GM18873 (cell line): ENCODE measurements at regions not wholly inside any gene's neighbourhood (a gene's known extent, or its start where the extent isn't known, plus 50 kb on each side); places are given as distances from the start of the nearest gene placed in this dataset.

Experiments used
- ATAC-seq: cut with Tn5 transposase; IDR thresholded peaks from one replicate; pipeline ENCODE4 v1.9.1; 2021; ENCODE audit warnings: mild to moderate bottlenecking, moderate library complexity, moderate number of reproducible peaks; ENCODE audit not compliant: unreplicated experiment, low FRiP score

- no peak for ATAC-seq
These were observed 144.3 kb upstream of the ADARB2 start for GRCh38 chr10:1881636-1882035.

GRCh38 chr10:1874533-1874932 lies 137.2 kb upstream of the ADARB2 start:
- ATAC-seq, result no peak

- ATAC-seq, result no peak
These were observed 136.5 kb upstream of the ADARB2 start for GRCh38 chr10:1873661-1874315.

- no peak for ATAC-seq
These were observed 134.9 kb upstream of the ADARB2 start for GRCh38 chr10:1872151-1872726.

- ATAC-seq, result no peak
These were observed 133.2 kb upstream of the ADARB2 start for GRCh38 chr10:1870491-1870890.

GRCh38 chr10:1869861-1870260 lies 132.5 kb upstream of the ADARB2 start:
- ATAC-seq, result no peak

GRCh38 chr10:1860351-1860750 lies 123.0 kb upstream of the ADARB2 start:
- ATAC-seq, result no peak

GRCh38 chr10:1858547-1858946 lies 121.2 kb upstream of the ADARB2 start:
- ATAC-seq, result no peak

GRCh38 chr10:1858048-1858447 lies 120.7 kb upstream of the ADARB2 start:
- no peak for ATAC-seq

- no peak for ATAC-seq
These were observed 118.6 kb upstream of the ADARB2 start for GRCh38 chr10:1855911-1856310.

GRCh38 chr10:1854271-1854670 lies 116.9 kb upstream of the ADARB2 start:
- ATAC-seq, result no peak

GRCh38 chr10:1853801-1854200 lies 116.5 kb upstream of the ADARB2 start:
- ATAC-seq, result no peak

GRCh38 chr10:1852841-1853240 lies 115.5 kb upstream of the ADARB2 start:
- ATAC-seq, result no peak

- no peak for ATAC-seq
These were observed 114.4 kb upstream of the ADARB2 start for GRCh38 chr10:1851762-1852161.

GRCh38 chr10:1850971-1851527 lies 113.7 kb upstream of the ADARB2 start:
- ATAC-seq, result no peak

- ATAC-seq, result no peak
These were observed 110.0 kb upstream of the ADARB2 start for GRCh38 chr10:1847361-1847760.

GRCh38 chr10:1846032-1846431 lies 108.7 kb upstream of the ADARB2 start:
- ATAC-seq, result no peak

GRCh38 chr10:1841759-1842158 lies 104.4 kb upstream of the ADARB2 start:
- ATAC-seq, result no peak

- ATAC-seq, result no peak
These were observed 92.4 kb upstream of the ADARB2 start for GRCh38 chr10:1829712-1830111.

GRCh38 chr10:1824928-1825327 lies 87.6 kb upstream of the ADARB2 start:
- ATAC-seq, result no peak

GRCh38 chr10:1814556-1814955 lies 77.2 kb upstream of the ADARB2 start:
- ATAC-seq, result no peak

- ATAC-seq, result no peak
These were observed 71.9 kb upstream of the ADARB2 start for GRCh38 chr10:1809139-1809741.
